GM21619 (cell line): ENCODE measurements at regions not wholly inside any gene's neighbourhood (a gene's known extent, or its start where the extent isn't known, plus 50 kb on each side); places are given as distances from the start of the nearest gene placed in this dataset.
"Not testable (repeated sequence)": the region's sequence is repeated elsewhere in the genome, so short reads cannot be mapped to it uniquely, and the experiment has no call there.

ENCODE experiments used
- ATAC-seq: cut with Tn5 transposase; IDR thresholded peaks from one replicate; pipeline ENCODE4 v1.9.1; 2021; ENCODE audit not compliant: unreplicated experiment

DNA sequence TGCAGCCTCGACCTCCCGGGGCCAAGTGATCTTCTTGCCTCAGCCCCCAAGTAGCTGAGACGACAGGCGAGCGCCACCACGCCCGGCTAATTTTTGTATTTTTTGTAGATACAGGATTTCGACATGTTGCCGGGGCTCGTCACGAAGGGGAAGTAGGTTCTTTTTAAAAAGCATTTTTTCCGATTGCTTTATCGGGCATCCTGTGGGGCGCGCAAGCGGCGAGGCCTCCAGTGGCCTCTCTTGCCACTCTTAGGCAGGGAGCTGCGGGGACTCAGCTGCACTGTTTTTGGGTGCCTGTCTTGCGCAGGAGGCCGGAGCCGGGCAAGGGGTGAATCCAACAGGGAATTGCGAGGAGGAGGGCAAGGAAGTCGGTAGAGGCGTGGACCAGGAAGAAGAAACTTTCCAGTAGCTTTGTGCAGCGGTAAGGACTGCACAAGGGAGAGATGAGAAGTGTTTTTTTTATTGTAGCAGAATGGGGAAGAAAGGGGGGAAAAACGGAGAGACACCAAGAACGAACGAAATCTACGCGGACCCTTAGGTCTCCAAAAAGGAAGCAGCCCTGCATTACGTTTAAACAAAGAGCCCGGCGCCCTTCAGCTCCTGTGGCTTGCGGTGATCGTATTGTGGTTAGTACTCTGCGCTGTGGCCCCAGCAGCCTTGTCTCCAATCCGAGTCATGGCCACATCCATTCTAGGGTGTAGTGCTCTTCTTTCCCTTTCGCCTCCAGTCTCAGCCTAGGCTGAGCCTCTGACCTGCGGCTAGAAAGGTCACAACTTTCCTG, 164.8 kb downstream of the PPIAL4G start:
- ATAC-seq, result no peak

DNA sequence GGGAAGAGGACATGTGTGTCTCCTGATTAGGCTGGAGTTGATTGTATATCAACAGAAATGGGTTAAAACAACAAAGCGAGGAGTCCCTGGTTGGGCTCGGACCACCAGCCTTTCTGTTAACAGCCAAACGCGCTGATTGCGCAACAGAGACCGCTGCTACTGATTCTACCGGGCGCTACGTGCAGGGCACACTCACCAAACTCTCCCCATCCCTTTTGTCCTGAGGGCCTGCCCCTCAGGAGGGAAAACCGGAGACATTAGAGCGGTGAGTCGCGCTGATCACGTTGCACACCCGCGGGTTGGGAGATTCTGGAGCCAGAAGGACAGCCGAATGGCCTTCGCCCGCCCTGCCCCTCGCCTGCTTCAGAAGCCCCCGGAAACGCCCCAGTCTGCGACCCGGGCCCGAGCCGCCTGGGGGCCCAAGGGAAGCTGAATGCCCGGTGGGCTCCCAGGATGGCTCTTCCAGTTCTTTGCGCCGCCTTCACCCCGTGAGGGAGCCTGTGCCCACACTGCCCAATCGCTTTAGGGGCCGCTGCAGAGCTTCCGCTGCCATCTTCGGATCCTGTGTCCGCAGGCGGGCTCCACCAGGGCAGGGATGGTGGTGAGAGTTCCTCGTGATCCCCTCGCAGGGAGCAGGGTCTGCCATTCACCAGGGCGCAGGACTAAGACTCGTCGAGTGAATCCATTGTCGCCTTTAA, 165.4 kb upstream of the NBPF11 start:
- no peak for ATAC-seq

DNA sequence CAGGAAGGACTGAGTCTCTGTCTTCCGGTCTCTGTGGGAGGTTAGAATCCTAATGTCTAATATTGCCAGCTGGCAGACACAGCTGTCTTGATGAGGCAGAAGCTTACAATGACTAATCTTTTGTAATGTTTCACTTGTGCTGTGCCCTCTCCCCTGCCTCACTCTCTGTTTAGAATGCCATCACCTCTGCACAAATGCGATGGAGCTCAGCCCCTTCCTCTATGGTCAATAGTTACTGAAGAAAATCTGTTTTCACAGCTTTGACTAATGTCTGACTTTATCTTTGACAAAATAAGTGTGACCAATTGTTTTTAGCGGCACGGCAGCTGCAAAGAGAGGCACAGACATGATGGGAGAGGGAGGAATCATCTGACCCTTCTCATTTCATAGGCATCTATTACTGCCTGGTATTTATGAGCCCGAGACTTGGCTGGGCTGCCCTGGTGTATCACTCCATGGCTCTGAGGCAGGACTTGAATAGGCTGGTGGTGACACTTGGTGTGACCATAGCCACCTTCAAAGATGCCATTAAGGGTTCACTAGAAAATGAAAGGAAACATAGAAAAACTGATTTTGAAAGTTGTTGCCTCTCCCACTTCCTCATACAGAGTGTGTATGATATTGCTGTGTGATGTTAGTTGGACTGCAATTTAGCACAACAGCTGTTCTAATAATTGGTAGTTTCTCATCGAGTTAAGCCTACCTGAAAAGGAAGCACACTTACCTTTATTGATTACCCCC, 163.2 kb upstream of the NBPF11 start:
- peak; percentile 79 for ATAC-seq

DNA sequence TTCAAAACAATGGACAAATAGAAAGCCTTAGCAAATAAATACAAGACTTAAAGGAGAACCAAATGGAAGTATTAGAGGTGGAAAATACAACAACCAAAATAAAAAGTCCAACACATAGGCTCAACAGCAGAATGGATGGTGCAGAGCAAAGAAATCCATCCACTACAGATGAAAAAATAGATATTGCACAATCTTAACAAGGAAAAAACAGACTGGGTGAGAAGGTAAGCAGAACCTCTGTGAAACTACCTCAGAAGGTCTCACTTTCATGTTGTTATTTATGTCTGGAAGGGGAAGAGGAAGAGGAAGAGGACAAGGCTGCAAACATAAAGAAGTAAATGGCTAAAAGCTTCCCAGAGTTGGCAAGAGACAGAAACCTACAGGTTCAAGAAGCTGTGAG, 158.7 kb upstream of the NBPF11 start:
- ATAC-seq, result no peak

DNA sequence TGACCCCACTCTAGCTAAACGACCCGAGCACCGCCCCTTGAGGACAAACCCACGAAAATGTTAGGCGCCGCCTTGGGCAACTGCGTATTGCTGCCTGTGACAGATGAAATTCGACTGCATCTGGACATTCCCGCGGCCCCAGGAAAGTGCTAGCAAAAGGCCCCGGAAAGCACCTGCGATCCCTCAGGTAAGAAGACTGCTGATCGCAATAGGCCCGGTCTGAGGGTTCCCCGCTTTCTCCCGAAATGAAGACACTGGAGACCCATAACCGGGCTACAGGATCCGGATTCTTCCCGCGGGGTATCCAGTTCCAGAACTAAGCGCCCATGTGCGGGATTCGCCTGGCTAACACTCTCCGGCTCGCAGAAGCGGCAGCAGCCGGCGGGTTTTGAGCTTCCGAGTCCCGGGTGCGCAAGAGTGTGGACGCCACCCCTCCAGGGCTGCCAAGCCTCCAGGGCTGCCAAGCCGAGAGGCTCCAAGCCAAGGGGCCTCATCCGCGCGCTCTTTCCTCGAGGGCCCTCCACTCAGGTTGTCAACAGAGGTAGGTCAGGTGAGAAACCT, 157.9 kb upstream of the NBPF11 start:
- no peak for ATAC-seq

DNA sequence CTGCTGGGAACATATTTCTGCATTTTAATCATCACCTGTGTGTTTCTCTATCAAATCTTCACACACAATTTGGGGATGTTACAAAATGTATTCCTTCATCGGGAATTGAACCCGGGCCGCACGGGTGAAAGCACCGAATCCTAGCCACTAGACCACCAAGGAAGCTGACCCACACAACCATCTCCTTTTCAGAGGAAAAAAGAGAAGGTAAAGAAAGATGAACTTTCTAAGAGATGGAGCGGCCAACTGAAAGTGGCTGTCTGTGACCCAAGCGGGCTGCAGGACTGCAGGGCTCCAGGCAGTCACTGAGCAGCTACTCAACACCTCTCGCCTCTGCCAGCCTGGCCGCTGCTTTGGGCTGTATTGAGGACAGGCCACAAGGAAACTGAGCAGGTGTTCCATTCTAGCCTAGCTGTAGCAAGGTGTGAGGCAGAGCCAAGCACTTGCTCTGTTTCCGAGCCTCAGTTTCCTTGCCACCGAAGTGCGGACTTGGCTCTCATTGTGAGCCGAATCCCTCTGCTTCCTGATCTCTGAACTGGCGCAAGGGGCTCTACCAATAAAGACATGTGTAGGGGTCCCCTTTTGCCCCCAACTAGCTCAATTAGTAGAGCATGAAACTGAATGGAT, 156.9 kb upstream of the NBPF11 start:
- ATAC-seq, result no peak

DNA sequence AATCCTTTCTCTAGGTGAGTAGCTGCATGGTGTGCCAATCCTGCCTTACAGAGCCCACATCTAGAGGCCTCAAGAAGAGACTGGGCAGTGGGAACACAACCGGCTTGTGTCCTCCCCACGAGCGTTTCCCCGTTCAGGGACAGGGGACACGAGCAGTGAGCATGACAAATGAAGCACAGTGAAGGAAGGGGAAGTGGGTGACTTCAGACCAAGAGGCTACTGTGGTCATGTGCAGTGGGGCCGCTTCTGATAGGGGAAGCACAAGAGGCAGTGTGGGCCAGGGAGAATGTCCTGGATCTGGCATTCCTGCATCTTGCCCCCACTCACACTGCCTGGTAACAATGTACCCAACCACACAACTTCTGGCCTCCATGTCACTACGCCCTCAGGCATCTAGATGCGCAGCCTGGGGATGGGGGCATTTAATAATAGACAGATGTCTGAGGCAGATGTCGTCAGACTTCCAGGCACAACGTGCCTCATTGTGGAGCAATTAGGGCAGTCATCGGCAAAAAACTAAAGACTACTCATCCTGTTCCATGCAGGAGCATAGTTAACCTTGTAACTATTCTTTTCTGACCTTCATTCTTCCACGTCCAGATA, 155.6 kb upstream of the NBPF11 start:
- ATAC-seq, result no peak

DNA sequence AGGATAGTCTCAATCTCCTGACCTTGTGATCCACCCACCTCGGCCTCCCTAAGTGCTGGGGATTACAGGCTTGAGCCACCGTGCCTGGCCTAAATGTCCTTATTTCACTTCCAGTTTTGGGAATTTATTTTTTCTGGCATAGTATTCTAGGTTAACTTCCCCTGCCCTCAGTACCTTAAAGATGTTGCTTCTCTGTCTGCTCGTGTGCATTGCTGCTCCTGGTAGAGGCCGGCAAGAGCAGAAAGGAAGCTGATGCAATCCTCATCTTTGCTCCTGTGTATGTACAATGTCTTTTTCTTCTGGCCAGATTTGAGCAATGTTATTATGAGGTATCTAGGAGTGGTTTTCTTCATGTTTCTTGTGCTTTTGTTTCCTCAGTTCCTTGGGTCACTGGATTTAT, 152.9 kb upstream of the NBPF11 start:
- ATAC-seq, result not testable (repeated sequence)

DNA sequence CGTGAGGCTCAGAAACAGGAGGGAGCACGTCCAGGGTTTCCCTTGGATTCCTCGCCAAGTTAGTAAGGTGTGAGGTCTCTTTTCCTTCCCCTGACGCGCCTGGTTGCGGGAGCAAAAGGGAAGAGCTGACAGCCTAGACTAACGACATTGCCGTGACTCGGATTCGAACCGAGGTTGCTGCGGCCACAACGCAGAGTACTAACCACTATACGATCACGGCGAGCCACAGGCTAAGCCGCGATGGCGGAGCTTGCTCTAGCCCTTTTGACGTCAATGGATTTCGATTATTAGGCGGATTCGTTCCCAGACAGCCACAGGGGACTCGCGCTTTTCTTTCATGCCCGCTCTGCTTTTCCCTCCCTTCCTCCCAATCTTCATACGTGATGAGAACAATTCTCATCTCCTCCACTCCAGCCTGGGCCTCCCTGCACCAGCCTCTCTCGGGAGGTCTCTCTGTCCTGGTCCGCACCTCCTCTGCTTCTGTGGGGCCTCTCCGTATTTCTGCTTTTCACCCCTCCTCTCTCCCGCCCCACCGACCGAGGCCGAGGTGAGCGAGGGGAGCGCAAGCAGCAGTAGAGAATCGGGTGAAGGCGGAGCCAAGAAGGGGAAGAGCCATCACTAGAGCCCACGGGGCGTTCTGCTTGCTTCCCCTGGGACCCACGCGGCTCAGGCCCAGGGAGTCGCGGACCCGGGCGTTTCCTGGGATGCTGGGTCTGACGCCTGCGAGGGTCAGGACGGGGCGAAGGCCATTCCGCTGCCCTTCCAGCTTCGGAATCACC, 150.7 kb upstream of the NBPF11 start:
- peak; percentile 78 for ATAC-seq

DNA sequence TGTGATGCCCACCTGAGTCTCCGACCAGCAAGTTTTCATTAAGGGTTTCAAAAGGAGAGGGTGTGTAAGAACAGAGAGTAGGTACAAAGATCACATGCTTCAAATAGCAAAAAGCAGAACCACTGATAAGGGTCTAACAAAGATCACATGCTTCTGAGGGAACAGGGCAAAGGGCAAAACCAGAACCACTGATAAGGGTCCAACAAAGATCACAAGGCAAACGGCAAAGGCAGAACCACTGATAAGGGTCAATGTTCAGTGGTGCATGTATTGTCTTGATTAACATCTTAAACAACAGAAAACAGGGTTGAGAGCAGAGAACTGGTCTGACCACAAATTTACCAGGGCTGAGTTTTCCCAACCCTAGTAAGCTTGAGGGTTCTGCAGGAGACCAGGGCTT, 145.8 kb upstream of the NBPF11 start:
- ATAC-seq, result not testable (repeated sequence)

DNA sequence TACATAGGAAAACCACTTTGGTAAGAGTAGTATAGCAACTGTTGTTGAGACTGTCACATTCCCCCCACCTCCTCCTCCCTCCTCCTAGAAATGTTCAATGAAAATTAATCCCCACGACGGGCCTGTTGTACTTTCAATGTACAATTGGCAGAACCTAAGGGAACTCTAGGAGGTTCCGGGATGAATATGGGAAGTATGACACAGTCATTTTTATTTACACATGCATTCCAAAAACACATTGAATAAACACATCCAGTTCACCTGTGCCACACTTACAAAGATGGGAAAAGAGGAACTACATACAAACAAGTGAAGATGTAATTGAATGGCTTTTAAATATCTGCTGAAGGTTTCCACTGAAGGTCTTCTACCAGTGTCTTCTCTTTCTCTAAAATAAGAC, 144.4 kb upstream of the NBPF11 start:
- ATAC-seq, result no peak

DNA sequence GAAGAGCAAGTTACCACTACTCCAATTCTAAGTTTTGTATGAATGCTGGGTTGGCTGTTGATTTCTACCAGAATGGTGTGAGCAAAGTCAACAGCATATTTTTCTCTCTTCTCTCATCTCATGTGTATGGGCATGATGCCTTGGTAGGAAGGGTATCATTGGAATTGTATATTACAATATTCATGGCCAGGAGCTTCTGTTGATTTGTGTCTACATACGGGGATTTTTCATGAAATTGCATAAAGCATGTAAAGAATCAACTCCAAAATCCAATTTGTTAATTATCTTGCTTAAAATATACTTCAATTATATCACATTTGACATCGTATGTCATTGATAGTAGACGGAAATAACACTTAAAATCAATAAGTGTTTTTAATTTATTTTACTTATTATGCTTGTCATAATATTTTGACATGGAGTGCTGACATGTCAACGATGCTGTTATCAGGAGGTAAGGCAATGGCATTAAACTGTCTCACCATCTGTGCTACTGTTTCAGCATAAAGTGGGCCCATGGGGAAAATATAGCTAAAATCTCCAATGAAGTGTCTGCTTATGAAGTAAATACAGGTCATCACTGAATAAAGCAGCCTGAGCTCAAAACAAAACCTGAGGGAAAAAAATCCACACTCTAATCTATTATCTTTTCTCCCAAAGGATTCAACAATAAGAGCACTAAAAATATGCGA, 142.2 kb upstream of the NBPF11 start:
- ATAC-seq, result no peak

DNA sequence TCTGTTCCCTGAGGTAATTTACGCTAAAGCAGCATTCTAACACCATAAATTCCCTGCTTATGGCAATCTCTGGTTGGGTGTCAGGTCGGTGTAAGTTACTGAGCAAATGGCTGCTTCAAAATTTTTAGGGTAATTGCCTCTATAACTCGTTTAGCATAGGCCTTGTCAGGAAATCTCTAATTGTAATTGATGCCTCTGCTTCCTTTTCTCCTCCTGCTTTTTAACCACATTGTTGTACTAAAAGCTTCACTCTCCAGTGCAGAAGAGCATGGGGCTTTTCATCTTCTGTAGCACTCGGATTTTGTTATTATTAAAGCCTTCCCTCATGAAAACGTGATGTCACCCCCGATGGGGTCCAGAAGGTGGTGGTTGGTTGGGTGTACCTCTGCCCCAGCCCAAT, 141.6 kb upstream of the NBPF11 start:
- no peak for ATAC-seq

DNA sequence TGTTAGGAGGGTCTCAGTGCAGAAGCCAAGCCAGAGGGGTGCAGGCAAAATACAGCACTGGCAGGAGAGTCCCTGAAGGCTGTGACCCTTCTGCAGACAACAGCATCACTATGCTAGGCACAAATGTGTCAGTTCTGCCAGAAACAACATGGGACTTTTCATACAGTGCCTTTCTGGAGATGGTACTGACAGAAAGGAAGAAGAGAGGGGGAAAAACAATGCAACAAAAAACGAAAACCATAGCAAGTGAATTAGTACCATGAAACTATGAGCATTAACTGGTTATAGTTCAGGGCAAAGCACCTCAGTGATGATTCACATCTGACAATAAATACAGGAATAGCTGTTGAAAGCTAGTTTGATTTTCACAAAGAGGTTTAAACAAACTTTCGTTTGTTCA, 140.8 kb upstream of the NBPF11 start:
- ATAC-seq, result no peak

DNA sequence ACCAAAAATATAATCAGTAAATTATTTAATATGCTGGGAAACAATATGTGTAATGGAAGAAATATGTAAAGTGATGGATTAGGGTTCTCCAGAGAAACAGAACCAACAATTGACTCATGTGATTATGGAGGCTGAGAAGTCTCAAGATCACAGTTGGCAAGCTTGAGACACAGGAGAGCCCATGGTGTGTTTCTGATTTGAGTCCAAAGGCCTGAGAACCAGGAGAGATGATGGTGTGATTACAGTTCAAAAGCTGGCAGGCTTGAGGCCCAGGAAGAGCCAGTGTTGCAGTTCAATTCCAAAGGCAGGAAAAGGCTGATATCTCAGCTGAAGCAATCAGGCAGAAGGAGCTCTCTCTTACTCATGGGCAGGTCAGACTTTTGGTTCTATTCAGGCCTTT, 138.8 kb upstream of the NBPF11 start:
- ATAC-seq, result no peak

DNA sequence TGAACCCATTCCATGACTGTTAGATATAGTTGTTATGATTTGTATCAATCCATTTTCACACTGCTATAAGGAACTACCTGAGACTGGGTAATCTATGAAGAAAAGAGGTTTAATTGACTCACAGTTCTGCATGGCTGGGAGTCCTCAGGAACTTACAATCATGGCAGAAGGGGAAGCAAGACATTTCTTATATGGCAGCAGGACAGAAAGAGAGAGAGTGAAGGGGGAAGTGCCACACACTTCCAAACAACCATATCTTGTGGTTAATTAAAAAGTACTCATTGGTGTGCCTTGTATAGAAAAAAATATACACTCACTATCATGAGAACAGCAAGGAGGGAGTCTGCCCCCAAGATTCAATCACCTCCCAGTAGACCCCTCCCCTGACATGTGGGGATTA, 137.6 kb upstream of the NBPF11 start:
- no peak for ATAC-seq

DNA sequence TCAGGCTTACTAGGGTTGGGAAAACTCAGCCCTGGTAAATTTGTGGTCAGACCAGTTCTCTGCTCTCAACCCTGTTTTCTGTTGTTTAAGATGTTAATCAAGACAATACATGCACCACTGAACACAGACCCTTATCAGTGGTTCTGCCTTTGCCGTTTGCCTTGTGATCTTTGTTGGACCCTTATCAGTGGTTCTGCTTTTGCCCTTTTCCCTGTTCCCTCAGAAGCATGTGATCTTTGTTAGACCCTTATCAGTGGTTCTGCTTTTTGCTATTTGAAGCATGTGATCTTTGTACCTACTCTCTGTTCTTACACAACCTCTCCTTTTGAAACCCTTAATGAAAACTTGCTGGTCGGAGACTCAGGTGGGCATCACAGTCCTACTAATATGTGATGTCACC, 133.9 kb upstream of the NBPF11 start:
- ATAC-seq, result not testable (repeated sequence)

DNA sequence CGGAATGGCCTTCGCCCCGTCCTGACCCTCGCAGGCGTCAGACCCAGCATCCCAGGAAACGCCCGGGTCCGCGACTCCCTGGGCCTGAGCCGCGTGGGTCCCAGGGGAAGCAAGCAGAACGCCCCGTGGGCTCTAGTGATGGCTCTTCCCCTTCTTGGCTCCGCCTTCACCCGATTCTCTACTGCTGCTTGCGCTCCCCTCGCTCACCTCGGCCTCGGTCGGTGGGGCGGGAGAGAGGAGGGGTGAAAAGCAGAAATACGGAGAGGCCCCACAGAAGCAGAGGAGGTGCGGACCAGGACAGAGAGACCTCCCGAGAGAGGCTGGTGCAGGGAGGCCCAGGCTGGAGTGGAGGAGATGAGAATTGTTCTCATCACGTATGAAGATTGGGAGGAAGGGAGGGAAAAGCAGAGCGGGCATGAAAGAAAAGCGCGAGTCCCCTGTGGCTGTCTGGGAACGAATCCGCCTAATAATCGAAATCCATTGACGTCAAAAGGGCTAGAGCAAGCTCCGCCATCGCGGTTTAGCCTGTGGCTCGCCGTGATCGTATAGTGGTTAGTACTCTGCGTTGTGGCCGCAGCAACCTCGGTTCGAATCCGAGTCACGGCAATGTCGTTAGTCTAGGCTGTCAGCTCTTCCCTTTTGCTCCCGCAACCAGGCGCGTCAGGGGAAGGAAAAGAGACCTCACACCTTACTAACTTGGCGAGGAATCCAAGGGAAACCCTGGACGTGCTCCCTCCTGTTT, 128.9 kb upstream of the NBPF11 start:
- ATAC-seq, result peak; percentile 81
